HFFc6 (cell line): ENCODE measurements at regions not wholly inside any gene's neighbourhood (a gene's known extent, or its start where the extent isn't known, plus 50 kb on each side); places are given as distances from the start of the nearest gene placed in this dataset.
"Not testable (repeated sequence)": the region's sequence is repeated elsewhere in the genome, so short reads cannot be mapped to it uniquely, and the experiment has no call there.

ENCODE experiments used
- DNase-seq: peaks from one replicate; pipeline ENCODE4 v3.0.0-alpha.2; 2018
- H3K27ac Mint-ChIP-seq: 2 replicates; pipeline ENCODE4 v1.8.0; 2020; ENCODE audit warnings: mild to moderate bottlenecking, mixed read lengths
- H3K27me3 Mint-ChIP-seq: 2 replicates; pipeline ENCODE4 v1.8.0; 2021; ENCODE audit warnings: mild to moderate bottlenecking, moderate library complexity, mixed read lengths; ENCODE audit not compliant: insufficient read depth
- H3K36me3 Mint-ChIP-seq: 2 replicates; pipeline ENCODE4 v1.8.0; 2021; ENCODE audit warnings: low read depth, mixed read lengths
- H3K4me1 Mint-ChIP-seq: 2 replicates; pipeline ENCODE4 v1.8.0; 2020; ENCODE audit warnings: low read depth, mixed read lengths
- H3K4me3 Mint-ChIP-seq: 2 replicates; pipeline ENCODE4 v1.8.0; 2020; ENCODE audit warnings: mild to moderate bottlenecking, moderate library complexity, mixed read lengths
- H3K9me3 Mint-ChIP-seq: 2 replicates; pipeline ENCODE4 v1.8.0; 2020; ENCODE audit warnings: mild to moderate bottlenecking, mixed read lengths
- TF ChIP-seq, protein P1 (sequence below): fragments of 200-600 bp; sonication (generic); IDR thresholded peaks from 2 replicates; pipeline ENCODE4 v1.5.0; 2021; ENCODE audit warnings: antibody characterized with exemption, mild to moderate bottlenecking

DNA sequence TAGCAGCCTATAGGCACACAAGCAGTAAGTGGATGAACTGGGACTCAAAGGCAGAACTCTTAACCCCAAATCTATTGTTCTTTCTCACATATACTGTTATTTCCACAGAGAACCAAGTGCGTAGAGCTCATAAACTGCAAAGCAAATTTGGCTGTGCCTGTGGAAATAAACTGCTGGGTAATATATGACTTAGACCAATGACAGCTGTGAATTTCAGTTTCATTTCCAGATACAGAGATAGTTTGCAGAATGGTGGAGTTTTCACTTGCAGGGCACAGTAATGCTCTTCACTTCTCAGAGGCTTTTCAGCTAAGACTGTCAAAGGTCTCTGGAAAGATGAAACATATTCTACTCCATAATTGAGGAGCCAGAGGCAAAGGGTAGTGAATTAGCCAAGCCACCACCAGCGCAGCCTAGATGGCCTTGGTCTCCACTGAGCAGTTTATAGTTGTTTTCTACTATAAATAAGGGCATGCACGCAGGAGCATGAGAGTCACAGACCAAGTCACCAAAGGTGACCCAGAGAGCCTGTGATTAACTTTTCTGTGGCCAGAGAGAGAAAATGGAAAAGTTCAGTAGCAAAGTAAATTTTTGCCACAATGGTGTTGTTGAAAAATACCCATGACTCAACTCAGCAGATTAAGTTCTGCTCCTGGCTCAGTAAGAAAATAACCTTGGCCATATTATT, 180.7 kb upstream of the GRM7 start:
- no peak for DNase-seq
- H3K27ac Mint-ChIP-seq, result no peak overlapping the region
- no peak overlapping the region for H3K4me3 Mint-ChIP-seq
- no peaks in the 10 kb centered on the region for H3K36me3 Mint-ChIP-seq
- no peaks in the 10 kb centered on the region for H3K27me3 Mint-ChIP-seq
- H3K4me1 Mint-ChIP-seq, result no peaks in the 10 kb centered on the region
- peaks cover 53% of the 10 kb centered on the region for H3K9me3 Mint-ChIP-seq
- TF ChIP-seq, protein P1, sequence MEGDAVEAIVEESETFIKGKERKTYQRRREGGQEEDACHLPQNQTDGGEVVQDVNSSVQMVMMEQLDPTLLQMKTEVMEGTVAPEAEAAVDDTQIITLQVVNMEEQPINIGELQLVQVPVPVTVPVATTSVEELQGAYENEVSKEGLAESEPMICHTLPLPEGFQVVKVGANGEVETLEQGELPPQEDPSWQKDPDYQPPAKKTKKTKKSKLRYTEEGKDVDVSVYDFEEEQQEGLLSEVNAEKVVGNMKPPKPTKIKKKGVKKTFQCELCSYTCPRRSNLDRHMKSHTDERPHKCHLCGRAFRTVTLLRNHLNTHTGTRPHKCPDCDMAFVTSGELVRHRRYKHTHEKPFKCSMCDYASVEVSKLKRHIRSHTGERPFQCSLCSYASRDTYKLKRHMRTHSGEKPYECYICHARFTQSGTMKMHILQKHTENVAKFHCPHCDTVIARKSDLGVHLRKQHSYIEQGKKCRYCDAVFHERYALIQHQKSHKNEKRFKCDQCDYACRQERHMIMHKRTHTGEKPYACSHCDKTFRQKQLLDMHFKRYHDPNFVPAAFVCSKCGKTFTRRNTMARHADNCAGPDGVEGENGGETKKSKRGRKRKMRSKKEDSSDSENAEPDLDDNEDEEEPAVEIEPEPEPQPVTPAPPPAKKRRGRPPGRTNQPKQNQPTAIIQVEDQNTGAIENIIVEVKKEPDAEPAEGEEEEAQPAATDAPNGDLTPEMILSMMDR, result no peak

GRCh38 chr3:6697285-6697684, 163.6 kb upstream of the GRM7 start:
- H3K27ac Mint-ChIP-seq, result no peak overlapping the region
- no peak for DNase-seq
- H3K4me3 Mint-ChIP-seq, result no peak overlapping the region
- no peaks in the 10 kb centered on the region for H3K4me1 Mint-ChIP-seq
- H3K27me3 Mint-ChIP-seq, result no peaks in the 10 kb centered on the region
- H3K36me3 Mint-ChIP-seq, result no peaks in the 10 kb centered on the region
- TF ChIP-seq, protein P1, result no peak
- peaks cover 44% of the 10 kb centered on the region for H3K9me3 Mint-ChIP-seq

DNA sequence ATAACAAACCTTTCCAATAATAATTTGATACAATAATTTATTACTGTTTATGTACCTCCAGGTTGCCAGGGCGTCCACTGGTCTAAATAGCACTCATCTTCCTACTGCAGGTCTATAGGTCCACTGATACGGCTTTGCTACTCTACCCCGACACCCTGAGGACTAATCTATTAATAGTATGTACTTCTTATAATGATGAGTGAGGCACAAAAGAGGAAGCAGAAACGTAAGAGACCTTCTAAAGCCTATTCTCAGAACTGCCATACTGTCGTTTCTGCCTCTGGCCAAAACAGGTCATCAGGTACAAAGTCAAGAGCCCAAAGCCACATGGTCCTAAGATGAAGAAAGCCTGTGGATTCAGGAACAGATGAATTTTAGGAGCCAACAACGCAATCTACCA, 163.2 kb upstream of the GRM7 start:
- Mint-ChIP-seq H3K4me1 (no peaks in the 10 kb centered on the region), H3K27ac (no peak overlapping the region), H3K27me3 (no peaks in the 10 kb centered on the region), H3K4me3 (no peak overlapping the region), H3K9me3 (peaks cover 48% of the 10 kb centered on the region), H3K36me3 (no peaks in the 10 kb centered on the region)
- TF ChIP-seq, protein P1, result no peak
- no peak for DNase-seq

DNA sequence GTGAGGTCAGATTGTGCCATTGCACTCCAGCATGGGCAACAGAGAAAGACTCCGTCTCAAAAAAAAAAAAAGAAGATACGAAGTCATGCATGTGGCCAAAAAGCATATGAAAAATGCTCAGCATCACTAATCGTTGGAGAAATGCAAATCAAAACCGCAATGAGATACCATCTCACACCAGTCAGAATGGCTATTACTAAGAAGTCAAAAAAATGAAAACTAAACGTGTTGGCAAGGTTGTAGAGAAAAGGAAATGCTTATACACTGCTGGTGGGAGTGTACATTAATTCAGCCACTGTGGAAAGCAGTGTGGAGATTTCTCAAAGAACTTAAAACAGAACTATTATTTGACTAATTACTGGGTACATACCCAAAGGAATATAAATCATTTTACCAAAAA, 156.1 kb upstream of the GRM7 start:
- H3K27ac Mint-ChIP-seq, H3K4me3 Mint-ChIP-seq, H3K36me3 Mint-ChIP-seq, H3K27me3 Mint-ChIP-seq, H3K4me1 Mint-ChIP-seq, DNase-seq: not testable (repeated sequence)
- peaks cover 43% of the 10 kb centered on the region for H3K9me3 Mint-ChIP-seq

DNA sequence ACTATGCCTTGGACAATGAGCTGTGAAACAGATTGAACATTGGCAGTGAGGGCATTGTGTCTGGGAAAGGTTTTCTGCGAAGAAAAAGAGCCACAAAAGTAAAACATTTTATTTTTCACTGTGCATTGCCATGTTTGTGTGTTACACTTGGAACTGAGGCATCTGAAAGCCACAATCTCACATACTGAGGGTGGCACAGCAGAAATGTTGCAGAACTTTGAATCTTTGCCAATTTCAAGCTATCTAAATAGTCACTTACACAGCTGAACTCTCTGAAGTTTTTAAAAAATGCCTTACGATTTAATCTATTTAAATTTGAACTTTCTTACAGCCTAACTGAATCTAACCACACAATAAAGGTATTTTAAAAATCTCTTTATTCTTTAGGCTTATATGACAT, 154.1 kb upstream of the GRM7 start:
- Mint-ChIP-seq H3K27ac (no peak overlapping the region), H3K27me3 (no peaks in the 10 kb centered on the region), H3K4me3 (no peak overlapping the region), H3K9me3 (peaks cover 27% of the 10 kb centered on the region), H3K36me3 (no peaks in the 10 kb centered on the region; the same call in 1 of the 2 replicates), H3K4me1 (no peaks in the 10 kb centered on the region)
- TF ChIP-seq, protein P1, result no peak
- no peak for DNase-seq

DNA sequence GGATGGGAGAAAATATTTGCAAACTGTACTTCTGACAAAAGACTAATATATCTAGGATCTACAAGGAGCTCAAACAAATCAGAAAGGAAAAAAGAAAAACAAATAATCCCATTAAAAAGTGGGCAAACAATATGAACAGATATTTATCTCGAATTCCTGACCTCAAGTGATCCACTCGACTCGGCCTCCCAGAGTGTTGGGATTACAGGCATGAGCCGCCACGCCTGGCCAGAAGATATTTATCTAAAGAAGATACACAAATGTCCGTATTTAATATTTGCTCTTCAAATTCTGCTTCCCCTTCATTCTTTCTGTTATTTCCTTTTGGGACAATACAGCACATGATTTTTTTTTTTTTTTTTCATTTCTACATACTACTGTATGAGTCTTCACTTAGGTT, 151.7 kb upstream of the GRM7 start:
- H3K4me3 Mint-ChIP-seq, result no peak overlapping the region
- no peaks in the 10 kb centered on the region; the same call in 1 of the 2 replicates for H3K36me3 Mint-ChIP-seq
- no peaks in the 10 kb centered on the region for H3K27me3 Mint-ChIP-seq
- H3K27ac Mint-ChIP-seq, result no peak overlapping the region
- H3K4me1 Mint-ChIP-seq, result no peaks in the 10 kb centered on the region
- TF ChIP-seq, protein P1, result no peak
- no peak for DNase-seq
- peaks cover 4% of the 10 kb centered on the region for H3K9me3 Mint-ChIP-seq
